Adrenal gland (tissue), 5 donors: ENCODE measurements at regions not wholly inside any gene's neighbourhood (a gene's known extent, or its start where the extent isn't known, plus 50 kb on each side); places are given as distances from the start of the nearest gene placed in this dataset.

Experiments used
- CTCF ChIP-seq, 6 experiments: fragments of 450-650 bp in 4 of 6; fragments of 200-600 bp in 2 of 6; sonication (generic) in 1 of 6; IDR thresholded peaks; 1 replicate in 5 of 6; 2 replicates in 1 of 6; pipeline versions ENCODE4 v1.5.1 to v1.8.0; 2016 to 2021; ENCODE audit warnings: antibody characterized with exemption in 6 of 6, mild to moderate bottlenecking in 2 of 6, moderate library complexity in 1 of 6
- POLR2A ChIP-seq, 2 donors: fragments of 450-650 bp; IDR thresholded peaks; one replicate each; pipeline ENCODE4 v1.6.1; 2017; ENCODE audit warnings: antibody characterized with exemption in 2 of 2, mild to moderate bottlenecking in 2 of 2, moderate library complexity in 1 of 2
- donor health status: DM: no; HTN: no; CAD: no.

DNA sequence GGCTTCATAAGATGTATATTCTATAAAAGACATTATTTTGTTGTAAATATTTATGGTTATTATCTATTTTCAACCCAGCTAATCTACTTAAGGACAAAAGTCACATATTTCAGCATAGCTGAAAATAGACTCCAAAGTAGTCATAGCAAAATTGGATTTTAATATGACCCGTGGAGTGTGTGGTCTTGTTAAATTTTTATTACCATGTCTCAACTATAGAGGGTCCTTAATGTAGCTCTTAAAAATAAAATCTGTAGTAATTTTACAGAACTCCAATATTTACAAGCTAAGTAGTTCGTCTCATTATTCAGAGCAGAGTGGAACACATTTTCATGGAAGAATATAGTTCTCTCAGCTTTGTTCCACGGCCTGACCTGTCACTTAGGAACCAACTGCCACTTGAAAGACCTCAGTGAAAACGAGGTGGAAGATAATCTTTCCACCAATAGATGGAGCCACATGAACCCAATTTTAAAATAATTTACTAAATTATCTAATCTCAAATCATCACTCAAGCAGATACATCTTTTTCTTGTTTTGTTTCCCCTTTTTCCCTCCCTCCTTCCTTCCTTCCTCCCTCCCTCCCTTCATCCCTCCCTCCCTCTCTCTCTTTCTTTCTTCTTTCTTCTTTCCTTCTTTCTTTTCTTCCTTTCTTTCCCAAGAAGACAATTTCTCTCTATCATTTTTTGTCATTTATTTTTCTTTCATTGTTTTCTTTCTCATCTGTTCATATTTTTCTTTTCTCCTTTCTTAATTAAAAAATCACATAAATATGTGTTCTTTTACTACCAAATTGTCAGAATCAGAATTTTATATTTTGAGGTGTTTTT is 97.2 kb downstream of the CLDN1 start:
- TF ChIP-seq CTCF (IDR thresholded peaks at IDR 0.05) (peak; percentile 34 to 79 (median 56)), POLR2A (IDR thresholded peaks at IDR 0.05) (no peak)
